PFSK-1 (cell line): ENCODE measurements at regions not wholly inside any gene's neighbourhood (a gene's known extent, or its start where the extent isn't known, plus 50 kb on each side); places are given as distances from the start of the nearest gene placed in this dataset.

Source experiments
- FOXP2 ChIP-seq: optimal IDR thresholded peaks from 2 replicates; pipeline ENCODE3; 2011; ENCODE audit warnings: borderline replicate concordance, control low read depth, inconsistent platforms; ENCODE audit not compliant: insufficient read depth; ENCODE audit errors: extremely low read length, extremely low read depth
- POLR2AphosphoS5 ChIP-seq: IDR thresholded peaks from 2 replicates; pipeline ENCODE4 v1.6.1; 2012; ENCODE audit warnings: low read depth, mild to moderate bottlenecking, control low read depth, low read length, moderate library complexity
- SIN3A ChIP-seq: IDR thresholded peaks from 2 replicates; pipeline ENCODE4 v1.6.1; 2012; ENCODE audit warnings: mild to moderate bottlenecking, low read length, moderate library complexity, borderline replicate concordance; ENCODE audit not compliant: insufficient read depth
- TAF1 ChIP-seq: IDR thresholded peaks from 2 replicates; pipeline ENCODE4 v1.6.1; 2012; ENCODE audit warnings: low read length, control low read depth, borderline replicate concordance; ENCODE audit not compliant: insufficient read depth
- TF ChIP-seq, protein P1 (sequence below), 2 experiments: IDR thresholded peaks; 2 replicates each; pipeline versions ENCODE4 v1.6.1 to v1.8.0; 2011 to 2012; ENCODE audit warnings: low read depth in 2 of 2, low read length in 2 of 2, control low read depth in 1 of 2, inconsistent platforms in 1 of 2, mild to moderate bottlenecking in 1 of 2, moderate library complexity in 1 of 2; ENCODE audit not compliant: insufficient read depth in 1 of 2

- TF ChIP-seq TAF1 (no peak), POLR2AphosphoS5 (no peak), SIN3A (no peak), FOXP2 (no peak)
- TF ChIP-seq, protein P1, sequence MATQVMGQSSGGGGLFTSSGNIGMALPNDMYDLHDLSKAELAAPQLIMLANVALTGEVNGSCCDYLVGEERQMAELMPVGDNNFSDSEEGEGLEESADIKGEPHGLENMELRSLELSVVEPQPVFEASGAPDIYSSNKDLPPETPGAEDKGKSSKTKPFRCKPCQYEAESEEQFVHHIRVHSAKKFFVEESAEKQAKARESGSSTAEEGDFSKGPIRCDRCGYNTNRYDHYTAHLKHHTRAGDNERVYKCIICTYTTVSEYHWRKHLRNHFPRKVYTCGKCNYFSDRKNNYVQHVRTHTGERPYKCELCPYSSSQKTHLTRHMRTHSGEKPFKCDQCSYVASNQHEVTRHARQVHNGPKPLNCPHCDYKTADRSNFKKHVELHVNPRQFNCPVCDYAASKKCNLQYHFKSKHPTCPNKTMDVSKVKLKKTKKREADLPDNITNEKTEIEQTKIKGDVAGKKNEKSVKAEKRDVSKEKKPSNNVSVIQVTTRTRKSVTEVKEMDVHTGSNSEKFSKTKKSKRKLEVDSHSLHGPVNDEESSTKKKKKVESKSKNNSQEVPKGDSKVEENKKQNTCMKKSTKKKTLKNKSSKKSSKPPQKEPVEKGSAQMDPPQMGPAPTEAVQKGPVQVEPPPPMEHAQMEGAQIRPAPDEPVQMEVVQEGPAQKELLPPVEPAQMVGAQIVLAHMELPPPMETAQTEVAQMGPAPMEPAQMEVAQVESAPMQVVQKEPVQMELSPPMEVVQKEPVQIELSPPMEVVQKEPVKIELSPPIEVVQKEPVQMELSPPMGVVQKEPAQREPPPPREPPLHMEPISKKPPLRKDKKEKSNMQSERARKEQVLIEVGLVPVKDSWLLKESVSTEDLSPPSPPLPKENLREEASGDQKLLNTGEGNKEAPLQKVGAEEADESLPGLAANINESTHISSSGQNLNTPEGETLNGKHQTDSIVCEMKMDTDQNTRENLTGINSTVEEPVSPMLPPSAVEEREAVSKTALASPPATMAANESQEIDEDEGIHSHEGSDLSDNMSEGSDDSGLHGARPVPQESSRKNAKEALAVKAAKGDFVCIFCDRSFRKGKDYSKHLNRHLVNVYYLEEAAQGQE (IDR thresholded peaks at IDR 0.05; ENCODE audit: insufficient read depth in 1 of 2, low read depth in 2 of 2, low read length in 2 of 2), result no peak
Observed at GRCh38 chr5:14948383-14948782, 76.8 kb upstream of the ANKH start.

DNA sequence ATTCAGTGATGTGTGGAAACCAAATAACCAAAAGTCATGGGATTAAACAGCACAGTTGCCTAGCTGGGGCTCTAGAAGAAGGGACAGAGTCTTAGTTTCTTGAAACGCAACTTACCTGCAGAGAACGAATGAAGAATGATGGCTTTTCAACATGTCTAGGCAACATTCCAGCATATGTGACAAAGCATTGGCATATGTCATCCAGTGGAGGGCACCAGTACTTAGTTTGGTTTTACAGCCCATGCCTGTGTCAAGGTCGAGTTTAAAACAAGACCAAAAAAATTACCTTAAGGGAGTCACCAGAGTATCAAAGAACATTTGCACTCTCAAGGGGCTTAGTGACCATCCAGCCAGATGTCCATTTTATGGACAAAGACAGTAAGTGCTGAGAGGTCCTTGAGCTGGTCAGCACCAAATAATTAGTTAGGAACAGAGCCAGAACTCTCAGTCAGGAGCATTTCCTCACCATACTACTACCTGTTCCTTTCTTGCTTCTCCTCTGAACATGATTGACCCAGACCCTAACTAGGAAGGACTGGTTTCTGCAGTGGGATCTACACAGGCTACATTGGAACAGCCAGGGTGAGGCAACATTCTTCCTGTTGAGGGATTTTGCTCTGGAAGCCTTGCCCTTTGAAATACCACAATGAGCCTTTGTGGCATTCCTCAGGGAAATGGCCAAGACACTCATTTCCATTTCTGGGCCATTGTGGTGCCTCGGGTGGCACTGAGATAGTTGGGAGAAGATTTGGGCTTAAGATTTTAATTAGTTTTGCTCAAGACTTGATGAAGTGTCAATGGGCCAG is 75.4 kb upstream of the ANKH start:
- TF ChIP-seq POLR2AphosphoS5, result no peak
- TF ChIP-seq, protein P1 (IDR thresholded peaks at IDR 0.05; ENCODE audit: insufficient read depth in 1 of 2, low read depth in 2 of 2, low read length in 2 of 2), result no peak
- TF ChIP-seq FOXP2, result no peak
- TF ChIP-seq TAF1, result no peak

DNA sequence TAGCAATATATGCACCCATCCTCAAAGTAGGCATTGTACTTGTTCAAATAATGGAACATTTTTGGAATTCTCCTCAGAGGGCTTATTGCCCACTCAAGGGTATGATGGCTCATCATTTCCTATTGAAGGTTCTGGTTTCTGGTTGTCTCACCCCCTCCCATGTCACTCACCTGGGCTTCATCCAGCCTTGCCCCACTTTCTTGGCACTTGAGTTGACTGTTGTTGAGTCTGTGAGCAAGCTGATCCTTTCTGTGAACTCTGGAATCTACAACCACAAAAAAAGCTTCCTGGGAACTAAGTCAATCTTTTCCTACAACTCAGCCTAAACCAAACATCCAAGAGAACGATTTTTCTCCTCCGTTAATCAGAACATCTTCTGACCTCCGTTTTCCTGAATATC is 73.9 kb upstream of the ANKH start:
- TF ChIP-seq, protein P1 (IDR thresholded peaks at IDR 0.05; ENCODE audit: insufficient read depth in 1 of 2, low read depth in 2 of 2, low read length in 2 of 2), result no peak
- TF ChIP-seq POLR2AphosphoS5 (no peak), TAF1 (no peak), SIN3A (no peak), FOXP2 (no peak)

DNA sequence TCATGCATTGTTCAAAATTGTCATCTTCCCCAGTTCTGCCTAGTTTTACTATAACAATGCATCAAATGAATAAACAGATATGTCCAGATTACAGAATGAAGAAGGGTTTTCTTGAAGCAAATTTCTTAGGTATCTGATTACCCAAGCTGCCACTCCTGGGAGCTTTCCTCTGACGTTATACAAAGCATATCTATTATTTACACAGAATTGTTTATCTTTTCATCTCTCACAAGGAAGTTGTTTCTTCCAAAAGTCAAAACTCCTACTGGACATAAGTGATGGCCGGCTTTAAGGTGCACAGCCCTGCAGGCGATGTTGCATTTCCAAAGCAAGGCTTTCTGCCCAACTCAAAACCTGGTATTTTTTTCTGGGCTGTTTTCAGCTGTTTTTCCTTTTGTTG is 73.4 kb upstream of the ANKH start:
- TF ChIP-seq SIN3A, result no peak

- TF ChIP-seq POLR2AphosphoS5, result no peak
- no peak for TF ChIP-seq SIN3A
- TF ChIP-seq, protein P1 (IDR thresholded peaks at IDR 0.05; ENCODE audit: insufficient read depth in 1 of 2, low read depth in 2 of 2, low read length in 2 of 2), result no peak
- TF ChIP-seq TAF1, result no peak
- TF ChIP-seq FOXP2, result no peak
Observed at GRCh38 chr5:14944350-14944739, 72.8 kb upstream of the ANKH start.
